ENCODE measurements at regions not wholly inside any gene's neighbourhood (a gene's known extent, or its start where the extent isn't known, plus 50 kb on each side); places are given as distances from the start of the nearest gene placed in this dataset.

DNA sequence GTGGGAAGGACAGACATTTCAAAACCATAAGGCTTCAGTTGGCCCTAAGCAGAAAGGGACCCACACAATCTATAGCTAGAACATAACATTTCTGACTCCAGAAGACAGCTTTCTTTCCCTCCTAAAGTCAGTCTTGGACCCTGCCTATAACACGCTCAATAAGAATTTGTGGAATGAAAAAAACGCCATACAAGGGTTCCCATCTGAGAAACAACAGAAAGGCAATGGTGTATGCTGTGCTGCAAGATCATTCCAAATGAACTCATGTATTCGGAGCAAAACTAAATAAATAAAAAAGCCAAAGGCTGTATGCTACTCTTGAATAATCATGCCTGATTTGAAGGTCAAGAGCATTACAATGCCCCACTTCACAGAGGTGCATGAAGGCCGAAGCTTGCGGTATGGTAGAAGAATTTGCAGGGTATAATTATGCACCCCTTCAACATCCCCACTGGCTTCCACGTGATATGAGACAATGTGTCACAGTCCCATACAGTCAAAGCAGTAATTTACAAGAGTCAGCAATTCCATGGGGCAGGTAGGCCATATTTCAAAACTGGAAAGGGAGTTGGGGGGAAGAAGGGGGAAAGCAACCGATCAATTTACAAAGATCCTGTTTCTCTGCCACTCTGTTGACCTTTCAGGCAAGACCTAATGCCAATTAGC is 61.4 kb upstream of the SLC14A2 start:
- no peaks in the 10 kb centered on the region for H3K9me3 ChIP-seq
- H3K27ac ChIP-seq = no peak overlapping the region
- no peaks in the 10 kb centered on the region for H3K27me3 ChIP-seq
- intact Hi-C loops (cut with DNase I; ENCODE audit: low total_unique reads) = no loop called here
- H3K4me3 ChIP-seq = no peak overlapping the region
- no peaks in the 10 kb centered on the region for H3K4me1 ChIP-seq
- TF ChIP-seq, protein P1, sequence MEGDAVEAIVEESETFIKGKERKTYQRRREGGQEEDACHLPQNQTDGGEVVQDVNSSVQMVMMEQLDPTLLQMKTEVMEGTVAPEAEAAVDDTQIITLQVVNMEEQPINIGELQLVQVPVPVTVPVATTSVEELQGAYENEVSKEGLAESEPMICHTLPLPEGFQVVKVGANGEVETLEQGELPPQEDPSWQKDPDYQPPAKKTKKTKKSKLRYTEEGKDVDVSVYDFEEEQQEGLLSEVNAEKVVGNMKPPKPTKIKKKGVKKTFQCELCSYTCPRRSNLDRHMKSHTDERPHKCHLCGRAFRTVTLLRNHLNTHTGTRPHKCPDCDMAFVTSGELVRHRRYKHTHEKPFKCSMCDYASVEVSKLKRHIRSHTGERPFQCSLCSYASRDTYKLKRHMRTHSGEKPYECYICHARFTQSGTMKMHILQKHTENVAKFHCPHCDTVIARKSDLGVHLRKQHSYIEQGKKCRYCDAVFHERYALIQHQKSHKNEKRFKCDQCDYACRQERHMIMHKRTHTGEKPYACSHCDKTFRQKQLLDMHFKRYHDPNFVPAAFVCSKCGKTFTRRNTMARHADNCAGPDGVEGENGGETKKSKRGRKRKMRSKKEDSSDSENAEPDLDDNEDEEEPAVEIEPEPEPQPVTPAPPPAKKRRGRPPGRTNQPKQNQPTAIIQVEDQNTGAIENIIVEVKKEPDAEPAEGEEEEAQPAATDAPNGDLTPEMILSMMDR (IDR thresholded peaks at IDR 0.05 in 4 of 5, conservative IDR thresholded peaks at IDR 0.05 in 1 of 5) = no peak
- TF ChIP-seq POLR2A (IDR thresholded peaks at IDR 0.05) = no peak
- H3K36me3 ChIP-seq = no peaks in the 10 kb centered on the region
- ATAC-seq (no peak), DNase-seq (no peak)
- in situ Hi-C loops (cut with MboI; ENCODE audit: low sequenced_read_pairs in 4 of 4) = no loop called here

- in situ Hi-C loops (cut with MboI; ENCODE audit: low sequenced_read_pairs in 4 of 4) = no loop called here
- Histone ChIP-seq H3K27ac (no peak overlapping the region), H3K4me1 (no peaks in the 10 kb centered on the region), H3K36me3 (no peaks in the 10 kb centered on the region), H3K27me3 (no peaks in the 10 kb centered on the region), H3K4me3 (no peak overlapping the region), H3K9me3 (no peaks in the 10 kb centered on the region)
- TF ChIP-seq, protein P1 (IDR thresholded peaks at IDR 0.05 in 4 of 5, conservative IDR thresholded peaks at IDR 0.05 in 1 of 5) = no peak
- TF ChIP-seq POLR2A (IDR thresholded peaks at IDR 0.05) = no peak
- ATAC-seq (no peak), DNase-seq (no peak)
- intact Hi-C loops (cut with DNase I; ENCODE audit: low total_unique reads) = no loop called here
Measured at GRCh38 chr18:45554389-45554737, 60.9 kb upstream of the SLC14A2 start.

DNA sequence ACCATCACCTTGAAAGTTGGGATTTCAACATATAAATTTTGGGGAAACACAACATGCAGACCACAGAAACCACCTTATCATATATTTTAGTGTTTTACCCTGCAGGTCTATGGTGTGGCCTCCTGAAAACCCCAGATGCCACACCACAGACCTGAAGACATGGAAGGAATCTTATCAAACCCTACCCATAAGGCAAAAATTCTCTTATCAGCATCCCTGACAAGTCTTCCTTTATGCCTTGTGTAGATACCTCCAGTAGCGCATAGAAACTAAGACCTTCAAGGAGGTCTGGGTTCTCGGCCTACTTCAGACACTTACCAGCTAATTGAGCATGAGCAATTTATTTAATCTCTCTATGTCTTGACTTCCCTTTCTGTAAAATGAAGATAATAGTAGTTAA is 59.1 kb upstream of the SLC14A2 start:
- H3K27me3 ChIP-seq = no peaks in the 10 kb centered on the region
- ATAC-seq (no peak), DNase-seq (no peak)
- intact Hi-C loops (cut with DNase I; ENCODE audit: low total_unique reads) = no loop called here
- no peaks in the 10 kb centered on the region for H3K4me1 ChIP-seq
- H3K4me3 ChIP-seq = no peak overlapping the region
- no peak for TF ChIP-seq POLR2A (IDR thresholded peaks at IDR 0.05)
- no peak overlapping the region for H3K27ac ChIP-seq
- H3K9me3 ChIP-seq = no peaks in the 10 kb centered on the region
- H3K36me3 ChIP-seq = no peaks in the 10 kb centered on the region
- in situ Hi-C loops (cut with MboI; ENCODE audit: low sequenced_read_pairs in 4 of 4) = no loop called here

DNA sequence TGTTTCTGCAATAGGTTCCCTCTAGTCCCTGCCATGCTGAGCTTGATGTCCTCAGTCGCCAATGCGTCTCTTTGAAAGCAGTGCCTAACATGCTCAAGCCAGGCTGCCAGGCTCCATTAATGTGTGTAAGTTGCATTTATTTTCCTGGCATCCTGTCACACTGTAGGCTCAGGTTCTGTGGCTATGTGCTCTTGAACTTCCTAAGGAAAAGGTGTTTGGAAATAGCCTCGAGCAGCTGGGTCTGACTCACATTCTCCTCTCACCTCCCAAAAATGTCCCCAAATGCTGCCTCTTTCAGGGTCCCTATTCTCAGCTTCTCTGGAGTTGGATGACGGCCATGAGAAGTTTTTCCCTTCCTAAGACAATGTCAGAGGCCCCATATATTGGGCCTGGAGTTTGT is 58.0 kb upstream of the SLC14A2 start:
- DNase-seq (no peak), ATAC-seq (no peak)
- intact Hi-C loops (cut with DNase I; ENCODE audit: low total_unique reads) (no loop called here), in situ Hi-C loops (cut with MboI; ENCODE audit: low sequenced_read_pairs in 4 of 4) (no loop called here)
- TF ChIP-seq, protein P1 (IDR thresholded peaks at IDR 0.05 in 4 of 5, conservative IDR thresholded peaks at IDR 0.05 in 1 of 5) = no peak
- TF ChIP-seq POLR2A (IDR thresholded peaks at IDR 0.05) = no peak
- Histone ChIP-seq H3K27me3 (no peaks in the 10 kb centered on the region), H3K9me3 (no peaks in the 10 kb centered on the region), H3K27ac (no peak overlapping the region), H3K36me3 (no peaks in the 10 kb centered on the region), H3K4me1 (no peaks in the 10 kb centered on the region), H3K4me3 (no peak overlapping the region)

GRCh38 chr18:45557779-45558178 is 57.5 kb upstream of the SLC14A2 start:
- ATAC-seq (no peak), DNase-seq (no peak)
- Histone ChIP-seq H3K27me3 (no peaks in the 10 kb centered on the region), H3K36me3 (no peaks in the 10 kb centered on the region), H3K4me3 (no peak overlapping the region), H3K27ac (no peak overlapping the region), H3K4me1 (no peaks in the 10 kb centered on the region), H3K9me3 (no peaks in the 10 kb centered on the region)
- intact Hi-C loops (cut with DNase I; ENCODE audit: low total_unique reads) (no loop called here), in situ Hi-C loops (cut with MboI; ENCODE audit: low sequenced_read_pairs in 4 of 4) (no loop called here)
- TF ChIP-seq, protein P1 (IDR thresholded peaks at IDR 0.05 in 4 of 5, conservative IDR thresholded peaks at IDR 0.05 in 1 of 5) = no peak
- TF ChIP-seq POLR2A (IDR thresholded peaks at IDR 0.05) = no peak
